HCEC 1CT (cell line): ENCODE measurements at regions not wholly inside any gene's neighbourhood (a gene's known extent, or its start where the extent isn't known, plus 50 kb on each side); places are given as distances from the start of the nearest gene placed in this dataset.
"Not testable (repeated sequence)": the region's sequence is repeated elsewhere in the genome, so short reads cannot be mapped to it uniquely, and the experiment has no call there.

ENCODE experiments used
- DNase-seq: peaks from one replicate; pipeline ENCODE4 v3.0.0-alpha.2; 2017

DNA sequence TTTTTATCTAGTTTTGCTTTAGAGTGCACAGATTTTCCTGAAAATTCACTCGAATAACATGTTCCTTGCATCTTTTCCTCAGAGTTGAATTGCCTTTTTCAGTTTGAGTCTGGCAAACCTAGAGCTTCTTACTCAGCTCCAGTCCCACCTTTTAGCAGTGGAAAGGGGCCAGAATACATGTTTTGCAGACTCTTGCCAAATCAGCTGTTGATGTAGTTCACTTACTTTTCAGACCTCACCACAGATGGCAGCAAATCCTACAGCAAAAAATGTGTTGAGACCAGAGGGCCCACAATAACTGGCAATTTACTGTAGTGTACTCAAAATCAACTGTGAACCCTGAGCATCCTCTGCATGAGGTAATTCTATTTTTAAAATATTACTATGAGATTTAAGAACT, 545.2 kb upstream of the ACO1 start:
- no peak for DNase-seq

DNA sequence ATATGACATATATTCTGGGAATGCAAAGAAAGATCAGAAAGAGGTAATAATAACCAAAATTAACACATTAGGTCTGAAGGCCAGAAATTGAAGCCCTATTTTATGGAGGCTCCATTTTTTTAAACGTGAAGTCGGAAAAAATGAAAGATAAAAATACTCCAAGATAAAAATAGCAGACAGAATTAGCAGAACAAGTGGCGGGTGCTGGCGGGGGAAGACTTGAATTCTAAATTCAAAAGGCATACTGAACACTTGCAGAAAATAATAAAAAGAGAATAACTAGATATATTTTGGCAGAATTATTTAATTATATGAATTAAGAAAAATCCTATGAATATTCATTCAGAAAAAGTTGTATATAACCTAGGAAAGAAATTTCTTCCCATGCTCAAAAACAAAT, 543.7 kb upstream of the ACO1 start:
- no peak for DNase-seq

DNA sequence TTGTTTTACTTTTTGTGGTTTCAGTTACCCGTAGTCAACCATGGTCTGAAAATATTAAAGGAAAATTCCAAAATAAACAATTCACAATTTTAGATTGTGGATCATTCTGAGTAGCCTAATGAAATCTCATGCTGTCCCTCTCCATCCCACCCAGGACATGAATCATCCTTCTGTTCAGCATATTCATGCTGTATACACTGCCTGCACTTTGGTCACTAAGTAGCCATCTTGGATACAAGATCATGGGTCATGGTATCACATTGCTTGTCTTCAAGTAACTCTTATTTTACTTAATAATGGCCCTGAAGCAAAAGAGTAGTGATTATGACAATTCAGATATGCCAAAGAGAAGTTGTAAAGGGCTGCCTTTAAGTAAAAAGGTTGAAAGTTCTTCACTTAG, 536.5 kb upstream of the ACO1 start:
- no peak for DNase-seq

DNA sequence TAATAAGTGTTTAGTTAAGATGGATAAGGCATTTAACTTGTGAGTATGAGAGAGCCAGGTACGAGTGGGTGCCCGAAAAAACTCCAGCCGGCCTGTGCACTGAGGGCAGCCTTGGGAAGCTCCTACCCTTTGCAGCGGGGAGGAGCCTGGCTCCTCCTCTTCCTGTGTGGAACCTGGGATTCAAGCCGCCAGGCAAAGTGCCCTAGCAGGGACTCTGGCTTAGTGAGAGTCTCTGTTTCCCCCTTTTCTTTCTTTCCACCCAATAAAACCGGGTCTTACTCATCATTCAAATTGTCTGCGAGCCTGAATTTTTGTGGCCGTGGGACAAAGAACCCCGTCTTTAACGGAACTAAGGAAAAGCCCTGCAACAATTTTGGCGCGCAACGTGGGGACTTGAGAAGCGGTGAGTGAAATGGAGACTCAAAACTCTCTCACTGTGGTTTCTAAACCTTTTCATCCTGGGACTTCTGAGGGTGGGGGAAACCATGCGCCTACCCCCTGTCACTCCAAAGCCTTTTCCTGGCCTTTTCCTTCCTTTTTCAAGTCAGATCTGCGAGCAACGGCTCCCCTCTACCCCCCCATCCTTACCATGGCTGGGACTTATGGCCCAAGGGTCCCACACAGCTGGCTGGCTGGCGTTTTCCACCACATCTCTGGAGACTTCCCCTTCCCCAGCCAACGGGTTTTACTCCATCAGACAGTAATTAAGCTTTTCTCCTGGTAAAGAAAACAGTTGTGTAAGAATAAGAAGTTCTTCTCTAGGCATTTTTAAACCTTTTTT, 535.7 kb upstream of the ACO1 start:
- no peak for DNase-seq

DNA sequence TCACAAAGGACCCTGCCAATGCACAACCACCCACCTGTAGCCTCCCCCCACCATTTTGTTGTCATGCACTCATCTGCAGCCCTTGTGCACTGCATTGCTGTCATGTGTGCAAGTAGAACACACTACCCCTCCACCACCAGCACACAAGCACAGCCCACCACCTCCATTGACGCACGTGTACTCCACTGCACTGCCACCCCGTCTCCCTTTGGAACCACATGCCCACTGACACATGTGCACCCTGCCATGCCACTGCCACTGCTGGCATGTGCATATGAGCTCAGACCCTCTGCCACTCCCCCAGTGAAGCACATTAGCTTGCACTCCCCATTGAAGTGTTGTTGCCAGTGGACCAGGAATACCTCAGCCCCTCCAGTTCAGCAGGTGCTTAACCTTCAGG, 530.3 kb upstream of the ACO1 start:
- DNase-seq, result no peak

DNA sequence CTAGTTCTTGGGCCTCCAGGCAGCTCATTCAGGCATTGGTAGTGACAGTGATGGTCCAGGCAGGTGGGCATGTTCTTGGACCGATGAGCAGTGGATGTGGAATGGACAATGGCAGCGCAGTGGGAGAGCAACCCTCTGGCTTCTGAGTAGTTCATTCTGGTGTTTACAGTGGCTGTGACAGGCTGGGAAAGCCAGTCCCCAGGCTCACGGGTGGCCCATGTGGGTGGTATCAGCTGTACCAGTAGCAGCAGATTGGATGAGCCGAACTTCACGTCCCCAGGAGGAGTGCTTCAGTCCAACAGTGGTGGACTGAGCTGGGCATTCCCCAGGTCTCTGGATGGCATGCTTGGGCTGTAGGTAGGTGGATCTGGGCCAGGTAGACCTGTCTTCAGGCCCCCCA, 515.6 kb upstream of the ACO1 start:
- no peak for DNase-seq

DNA sequence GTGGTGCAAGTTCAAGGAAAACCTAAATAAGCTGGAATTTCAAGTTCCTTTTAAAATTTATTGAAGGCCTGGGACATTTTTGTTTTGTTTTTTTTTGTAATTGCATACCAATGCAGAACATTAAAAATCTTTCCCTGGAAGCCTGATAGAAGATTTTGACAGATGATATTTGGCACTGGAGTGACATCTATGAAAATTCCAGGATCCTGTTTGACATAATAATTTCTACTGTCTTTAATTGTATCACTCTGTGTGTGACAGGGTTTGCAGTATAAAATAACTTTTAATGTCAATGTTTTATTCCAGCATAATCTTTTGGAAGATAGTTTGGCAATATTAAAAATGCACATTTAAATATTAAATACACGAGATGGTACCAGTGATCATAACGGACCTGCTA, 514.2 kb upstream of the ACO1 start:
- no peak for DNase-seq

DNA sequence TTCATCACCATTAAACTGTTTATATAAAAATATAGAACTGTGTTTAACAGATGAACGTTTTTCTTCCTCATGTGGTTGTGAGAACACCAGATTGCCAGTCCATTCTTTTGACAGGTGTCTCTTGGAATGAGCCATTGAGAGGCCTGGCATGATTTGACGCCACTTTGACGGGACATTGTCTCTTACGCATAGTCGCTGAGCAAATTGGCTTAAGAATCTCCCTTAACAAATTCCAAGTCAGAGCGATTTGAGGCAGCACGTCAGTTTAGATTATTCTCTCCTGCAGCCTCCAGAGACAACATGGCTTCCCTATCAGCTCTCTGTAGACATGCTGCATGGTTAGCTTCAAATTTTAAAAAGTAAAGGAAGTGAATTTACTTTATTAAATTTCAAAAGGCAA, 510.7 kb upstream of the ACO1 start:
- no peak for DNase-seq

DNA sequence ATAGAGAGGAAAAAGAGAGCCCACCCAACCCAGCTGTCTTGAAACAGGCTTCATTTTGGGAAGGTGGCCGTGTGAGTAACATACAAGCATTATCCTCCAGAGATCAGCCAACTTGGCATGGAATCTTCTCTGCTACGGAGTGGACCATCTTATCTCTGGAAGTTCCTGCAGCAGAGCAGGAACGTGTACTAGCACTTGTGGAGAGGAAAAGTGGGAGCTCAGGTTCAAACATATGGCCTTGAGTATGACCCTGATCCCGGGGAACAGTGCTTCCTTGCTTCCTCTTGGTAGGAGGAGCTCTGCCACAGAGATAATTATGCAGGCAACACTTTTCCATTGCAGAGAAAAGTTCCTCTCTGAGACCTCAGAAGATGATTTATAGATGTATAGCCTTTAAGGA, 490.4 kb upstream of the ACO1 start:
- no peak for DNase-seq

DNA sequence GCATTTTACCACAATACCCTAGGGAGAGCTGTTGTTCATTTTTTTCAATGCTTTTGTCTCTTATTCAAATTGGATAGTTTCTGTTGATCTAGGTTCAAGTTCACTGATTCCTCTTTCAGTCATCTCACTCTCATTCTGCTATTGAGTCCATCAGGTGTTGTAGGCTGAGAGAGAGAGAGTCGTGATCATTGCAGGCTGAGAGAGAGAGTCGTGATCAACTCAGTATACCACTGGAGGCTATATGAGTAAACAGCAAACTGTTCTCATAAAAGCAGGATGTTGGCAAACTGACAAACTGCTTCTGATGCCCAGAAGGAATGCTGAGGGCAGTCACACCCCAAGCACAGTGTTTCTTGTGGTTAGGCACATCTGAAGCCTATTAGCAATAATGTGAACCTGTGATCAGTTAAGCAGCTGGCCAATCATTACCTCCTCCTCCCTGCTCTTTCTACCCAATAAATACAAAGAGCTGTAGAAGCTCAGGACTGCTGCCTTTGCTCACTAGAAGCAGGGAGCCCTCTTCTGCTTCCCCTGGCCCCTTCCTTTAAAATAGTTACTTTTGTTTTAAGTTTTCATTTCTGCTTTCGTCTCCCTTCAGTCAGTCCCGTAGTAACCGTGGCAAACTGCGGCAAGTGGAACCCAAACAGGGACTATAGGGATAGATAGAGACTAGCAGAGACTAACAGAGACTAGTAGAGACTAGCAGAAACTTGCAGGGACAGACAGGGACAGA, 476.1 kb upstream of the ACO1 start:
- no peak for DNase-seq

DNA sequence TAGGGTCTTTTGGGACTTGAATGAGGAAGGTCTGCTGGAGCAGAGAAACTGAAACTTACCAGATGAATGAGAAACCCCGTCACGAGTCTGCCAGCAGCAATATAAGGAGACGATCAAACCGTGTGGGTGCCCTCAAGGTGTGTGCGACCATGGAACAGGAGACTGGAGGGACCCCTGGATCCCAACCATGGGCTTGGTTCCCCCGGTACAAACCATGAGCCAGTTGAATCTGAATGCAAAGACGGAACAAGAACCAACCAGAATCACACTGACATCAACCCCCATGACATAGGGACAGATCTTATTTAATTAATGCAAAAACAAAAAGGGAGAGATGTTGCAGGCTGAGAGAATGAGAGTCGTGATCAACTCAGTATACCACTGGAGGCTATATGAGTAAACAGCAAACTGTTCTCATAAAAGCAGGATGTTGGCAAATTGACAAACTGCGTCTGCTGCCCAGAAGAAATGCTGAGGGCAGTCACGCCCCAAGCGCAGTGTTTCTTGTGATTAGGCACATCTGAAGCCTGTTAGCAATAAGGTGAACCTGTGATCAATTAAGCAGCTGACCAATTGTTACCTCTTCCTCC, 475.5 kb upstream of the ACO1 start:
- no peak for DNase-seq

DNA sequence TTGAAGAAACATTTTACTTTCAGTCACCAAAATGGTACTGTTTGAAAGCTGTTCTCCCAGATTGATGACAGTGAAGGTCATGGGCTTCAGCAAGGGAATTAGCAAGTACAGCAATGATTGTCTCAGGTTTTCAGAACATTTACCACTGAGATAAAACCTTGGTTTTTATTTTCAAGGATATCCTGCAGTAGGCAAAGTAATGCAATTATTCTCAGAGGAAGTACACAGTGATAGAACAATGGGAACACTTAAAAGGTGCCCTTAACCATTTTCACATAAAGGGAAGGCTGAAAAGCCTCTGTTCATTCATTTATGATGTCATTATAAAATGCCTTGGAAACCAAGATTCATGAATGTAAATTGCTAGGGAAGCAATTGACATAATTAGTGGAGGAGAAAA, 471.8 kb upstream of the ACO1 start:
- DNase-seq, result no peak

DNA sequence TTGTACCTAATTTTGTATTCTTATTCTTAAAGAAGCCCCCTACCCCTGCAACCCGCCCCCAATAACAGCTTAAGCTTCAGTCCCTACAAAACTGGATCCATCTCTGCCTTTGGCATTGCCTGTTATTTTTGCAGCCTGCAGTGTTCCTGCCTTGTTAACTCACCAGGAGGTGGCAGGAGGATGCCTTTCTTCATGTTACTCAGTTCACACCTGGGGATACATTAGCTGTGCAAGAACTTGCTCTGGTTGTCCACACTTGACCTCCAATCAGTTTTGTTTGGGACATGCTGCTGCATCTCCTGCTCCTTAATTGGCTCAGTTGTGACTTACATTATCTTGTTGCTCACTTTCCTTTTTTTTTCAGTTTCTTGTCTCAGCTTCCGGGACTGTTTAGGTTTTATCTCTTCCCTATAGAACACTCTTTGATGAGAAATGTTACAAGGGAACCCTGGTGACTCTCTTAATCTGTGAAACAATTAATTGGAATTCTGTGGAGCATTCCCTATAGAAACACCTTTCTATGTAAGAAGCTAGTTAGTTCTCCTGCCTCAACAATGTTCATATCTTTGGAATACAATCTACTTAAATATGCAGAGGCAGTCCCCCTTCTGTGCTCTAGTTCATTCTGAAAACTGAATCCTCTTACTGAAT, 467.7 kb upstream of the ACO1 start:
- no peak for DNase-seq

DNA sequence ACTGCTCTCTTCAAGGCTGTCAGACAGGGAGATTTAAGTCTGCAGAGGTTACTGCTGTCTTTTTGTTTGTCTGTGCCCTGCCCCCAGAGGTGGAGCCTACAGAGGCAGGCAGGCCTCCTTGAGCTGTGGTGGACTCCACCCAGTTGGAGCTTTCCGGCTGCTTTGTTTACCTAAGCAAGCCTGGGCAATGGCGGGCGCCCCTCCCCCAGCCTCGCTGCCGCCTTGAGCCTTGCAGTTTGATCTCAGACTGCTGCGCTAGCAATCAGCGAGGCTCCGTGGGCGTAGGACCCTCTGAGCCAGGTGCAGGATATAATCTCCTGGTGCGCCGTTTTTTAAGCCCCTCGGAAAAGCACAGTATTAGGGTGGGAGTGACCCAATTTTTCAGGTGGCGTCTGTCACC, 446.7 kb upstream of the ACO1 start:
- not testable (repeated sequence) for DNase-seq

DNA sequence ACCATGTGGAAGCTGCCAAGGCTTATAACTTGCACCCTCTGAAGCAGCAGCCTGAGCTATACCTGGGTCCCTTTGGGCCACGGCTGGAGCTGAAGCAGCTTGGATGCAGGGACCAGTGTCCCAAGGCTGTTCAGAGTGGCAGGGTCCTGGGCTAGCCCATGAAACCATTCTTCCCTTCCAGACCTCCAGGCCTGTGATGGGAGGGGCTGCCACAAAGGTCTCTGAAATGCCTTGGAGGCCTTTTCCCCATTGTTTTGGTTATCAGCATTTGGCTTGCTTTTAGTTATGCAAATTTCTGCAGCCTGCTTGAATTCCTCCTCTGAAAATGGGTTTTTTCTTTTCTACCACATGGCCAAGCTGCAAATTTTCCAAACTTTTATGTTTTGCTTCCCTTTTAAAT, 433.7 kb upstream of the ACO1 start:
- no peak for DNase-seq

DNA sequence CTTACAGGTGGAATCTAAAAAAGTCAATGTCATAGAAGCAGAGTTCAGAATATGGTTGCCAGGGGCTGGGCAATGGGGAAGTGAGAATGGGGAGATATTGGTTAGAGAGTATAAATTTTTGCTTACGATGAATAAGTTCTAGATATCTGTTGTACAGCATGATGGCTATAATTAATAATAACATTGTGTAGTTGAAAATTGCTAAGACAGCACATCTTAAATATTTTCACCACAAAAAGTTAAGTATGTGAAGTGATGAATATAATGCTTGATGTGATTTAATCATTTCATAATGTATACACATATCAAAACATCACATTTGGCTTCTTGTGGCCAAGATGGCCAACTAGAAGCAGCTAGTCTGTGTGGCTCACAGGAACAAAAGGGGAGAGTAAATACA, 425.9 kb upstream of the ACO1 start:
- no peak for DNase-seq

DNA sequence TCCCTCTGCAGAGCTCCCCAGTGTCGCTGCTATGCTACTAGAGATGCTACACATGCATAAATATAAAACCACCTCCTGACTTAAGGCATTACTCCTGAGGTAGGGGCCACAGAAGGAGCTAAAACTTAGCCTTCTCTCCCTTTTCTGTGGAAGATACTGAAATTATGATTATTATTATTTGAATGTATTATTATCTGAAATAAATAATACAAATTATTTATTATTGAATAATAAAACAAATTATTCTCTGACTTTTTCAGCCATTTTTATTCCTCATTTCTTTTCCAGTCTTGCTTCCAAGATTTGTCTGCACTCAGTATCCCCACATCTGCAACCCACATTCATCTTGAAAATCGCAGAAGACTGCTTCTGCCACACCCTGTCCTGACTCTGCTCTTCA, 414.9 kb upstream of the ACO1 start:
- no peak for DNase-seq

DNA sequence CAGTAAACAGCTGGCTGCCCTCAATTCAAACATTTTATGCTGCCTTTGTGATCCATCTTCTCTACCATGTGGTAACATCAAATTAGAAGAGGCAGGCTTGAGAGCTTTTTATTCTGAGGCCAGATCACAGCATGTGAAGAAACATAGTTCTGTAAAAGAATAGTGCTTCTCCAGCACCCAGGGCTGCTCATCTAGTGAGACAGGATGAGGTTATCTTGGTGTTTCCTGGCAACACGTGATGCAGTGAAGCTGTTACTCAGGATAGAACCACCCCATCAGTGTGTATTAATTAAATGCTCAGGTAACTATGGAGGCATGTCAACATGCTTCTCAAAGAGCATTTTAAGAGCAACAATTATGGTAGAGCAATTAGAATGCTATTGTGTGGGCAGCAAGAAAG, 400.5 kb upstream of the ACO1 start:
- DNase-seq, result no peak

DNA sequence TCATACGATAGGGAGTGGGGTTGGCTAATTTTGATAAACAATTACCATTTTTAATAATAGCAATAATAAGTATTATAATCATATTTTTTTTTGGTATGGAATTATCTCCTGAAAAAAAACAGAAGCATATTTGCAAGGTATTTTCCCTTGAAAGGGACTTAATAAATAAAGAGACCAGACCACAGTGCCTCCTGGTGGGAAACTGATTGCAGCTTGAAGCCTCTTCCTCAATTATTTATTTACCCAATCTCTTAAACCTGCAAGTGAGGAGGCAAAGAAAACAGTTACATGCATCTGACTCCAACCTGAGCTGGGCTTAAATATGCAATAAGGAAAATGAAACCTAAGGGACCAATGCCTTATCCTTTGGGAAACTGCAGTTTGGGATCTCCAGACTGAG, 388.1 kb upstream of the ACO1 start:
- no peak for DNase-seq

DNA sequence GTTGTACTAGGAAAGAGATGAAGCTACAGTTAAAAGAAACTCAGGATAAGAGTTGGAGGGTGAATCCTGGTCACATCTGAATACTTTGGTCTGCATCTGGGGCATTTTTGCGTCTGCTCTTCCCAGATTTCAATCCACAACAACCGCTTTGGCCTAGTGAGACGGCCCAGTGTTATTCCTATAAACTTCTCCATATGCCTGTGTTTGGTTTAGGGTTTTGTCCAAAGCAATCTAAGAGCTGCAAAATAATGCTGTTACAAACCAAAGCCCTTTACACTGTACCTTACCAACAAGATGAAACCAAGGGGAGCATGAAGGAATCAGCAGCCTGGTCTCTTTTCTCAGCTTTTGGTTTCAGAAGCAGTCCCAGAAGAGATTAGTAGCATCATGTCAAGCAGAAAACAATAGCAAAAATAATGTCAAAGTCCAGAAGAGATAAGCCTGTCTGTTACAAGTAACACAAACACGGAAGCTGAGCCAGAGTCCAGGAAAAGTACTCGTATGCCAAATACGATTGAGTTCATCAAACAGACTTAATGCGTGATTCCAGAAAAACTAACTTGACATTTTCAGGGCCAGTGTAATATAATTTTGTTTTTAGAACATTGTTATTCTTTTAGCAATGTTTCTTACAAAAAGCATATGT, 379.9 kb upstream of the ACO1 start:
- no peak for DNase-seq

DNA sequence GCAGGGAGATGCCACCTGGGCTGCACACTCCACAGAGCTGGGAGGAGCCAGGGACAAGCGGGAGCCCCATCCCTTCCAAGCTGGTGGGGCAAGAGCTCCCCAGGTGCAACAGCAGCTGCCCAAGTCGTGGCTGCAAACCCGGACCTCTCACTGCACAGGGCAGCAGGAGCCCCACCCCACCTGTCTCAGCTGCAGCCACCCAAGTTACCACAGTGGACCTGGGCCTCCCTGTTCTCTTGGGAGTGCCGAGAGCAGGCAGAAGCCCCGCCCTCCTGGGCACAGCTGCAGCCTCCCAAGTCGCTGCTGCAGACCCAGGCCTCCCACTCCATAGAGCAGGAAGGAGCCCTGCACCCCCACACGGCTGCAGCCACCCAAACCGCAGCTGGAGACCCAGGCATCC, 374.1 kb upstream of the ACO1 start:
- DNase-seq, result no peak

DNA sequence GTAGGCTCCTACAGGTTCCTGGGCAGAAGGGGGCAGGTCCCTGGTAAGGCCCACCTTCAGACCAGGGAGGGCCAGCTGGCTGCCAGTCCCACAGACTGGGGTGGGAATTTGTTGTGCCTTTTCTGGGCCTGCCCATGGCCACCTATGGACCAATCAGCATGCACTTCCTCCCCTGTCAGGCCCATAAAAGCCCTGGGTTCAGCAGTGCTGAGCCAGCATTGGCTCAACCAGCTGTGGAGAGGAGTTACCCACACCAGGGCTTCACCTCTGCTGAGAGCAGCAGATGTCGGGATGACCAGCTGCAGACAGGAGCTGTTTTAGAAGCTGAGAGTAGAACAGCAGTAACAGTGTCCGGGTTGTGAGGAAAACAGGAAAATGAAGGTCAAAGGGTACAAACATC, 373.4 kb upstream of the ACO1 start:
- no peak for DNase-seq

DNA sequence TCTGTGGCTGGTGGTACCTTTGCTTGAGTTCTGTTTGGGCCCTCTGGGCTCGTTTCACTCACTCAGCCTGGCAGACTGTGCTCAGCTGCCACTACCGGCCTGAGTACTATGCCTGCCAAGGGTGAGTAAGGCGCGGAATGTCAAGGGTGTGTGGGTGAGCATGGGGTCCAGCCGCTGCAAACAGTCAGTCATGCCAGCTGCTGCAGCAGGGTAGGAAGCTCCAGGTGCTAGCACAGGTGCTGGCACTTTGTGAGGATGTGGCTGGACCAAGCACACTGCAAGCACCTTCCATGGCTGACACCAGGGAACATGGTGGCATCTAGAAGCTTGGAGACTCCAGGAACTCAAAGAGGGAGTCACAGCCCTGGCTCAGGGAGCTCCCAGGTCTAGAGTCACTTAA, 368.6 kb upstream of the ACO1 start:
- DNase-seq, result no peak
